Activated CD4-positive, alpha-beta T cell treated with anti-CD3 and anti-CD28 coated beads, Interleukin-2, Interleukin-4, amounts not matched to agents 100 ng/mL and 50 ng/mL, durations not matched to agents 16 hours and 8 hours (primary cell): ENCODE measurements at regions not wholly inside any gene's neighbourhood (a gene's known extent, or its start where the extent isn't known, plus 50 kb on each side); places are given as distances from the start of the nearest gene placed in this dataset.

Experiments used
- DNase-seq: peaks from one replicate; pipeline ENCODE4 v3.0.0-alpha.2; 2020; ENCODE audit warnings: low spot score

DNA sequence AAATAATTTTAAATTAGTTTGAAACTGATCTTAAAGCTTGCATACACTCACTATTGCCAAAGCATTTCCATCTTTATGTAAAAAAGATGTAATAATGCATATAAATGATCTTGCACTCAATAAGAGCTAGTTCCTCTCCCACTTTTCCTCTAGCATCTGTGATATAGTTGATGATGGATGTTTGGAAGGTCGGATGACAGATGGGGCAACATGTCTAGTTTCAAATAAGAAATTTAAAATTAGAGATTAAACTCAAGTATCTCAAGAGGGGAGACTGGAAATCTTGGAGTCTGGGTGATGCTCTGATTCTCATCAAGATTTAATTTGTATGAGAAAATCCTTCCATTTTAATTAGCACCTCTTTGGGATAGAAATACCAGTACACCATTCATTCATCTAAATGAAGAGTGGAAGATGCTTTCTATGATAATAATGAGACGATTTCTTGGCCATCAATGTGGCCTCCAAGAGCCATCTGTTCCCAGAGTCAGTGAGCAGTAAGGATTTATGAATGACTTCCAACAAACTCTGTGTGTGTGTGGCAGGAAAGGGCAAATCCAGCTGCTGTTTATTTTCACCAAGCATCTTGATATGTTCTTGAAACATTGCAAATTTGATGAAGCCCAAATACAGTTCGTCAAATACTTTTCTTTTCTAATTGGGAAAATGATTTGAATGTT lies 616.3 kb upstream of the CDH8 start:
- DNase-seq = no peak

DNA sequence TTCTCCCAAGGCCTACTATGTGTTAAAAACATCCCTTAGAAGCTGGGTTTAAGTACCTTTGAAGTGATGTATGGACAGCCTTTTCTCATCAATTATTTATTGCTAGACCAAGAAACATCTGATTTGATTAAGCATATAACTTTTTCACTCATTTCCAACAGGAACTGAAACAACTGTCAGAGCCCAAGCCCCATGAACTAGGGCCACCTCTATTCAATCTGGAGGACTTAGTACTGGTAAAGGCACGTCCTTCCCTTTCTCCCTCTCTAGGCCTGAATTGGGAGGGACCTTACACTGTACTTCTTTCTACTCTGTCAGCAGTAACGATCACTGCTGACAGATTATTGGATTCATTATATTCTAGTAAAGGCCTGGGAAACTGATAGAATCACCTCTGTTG lies 612.0 kb upstream of the CDH8 start:
- DNase-seq = no peak

DNA sequence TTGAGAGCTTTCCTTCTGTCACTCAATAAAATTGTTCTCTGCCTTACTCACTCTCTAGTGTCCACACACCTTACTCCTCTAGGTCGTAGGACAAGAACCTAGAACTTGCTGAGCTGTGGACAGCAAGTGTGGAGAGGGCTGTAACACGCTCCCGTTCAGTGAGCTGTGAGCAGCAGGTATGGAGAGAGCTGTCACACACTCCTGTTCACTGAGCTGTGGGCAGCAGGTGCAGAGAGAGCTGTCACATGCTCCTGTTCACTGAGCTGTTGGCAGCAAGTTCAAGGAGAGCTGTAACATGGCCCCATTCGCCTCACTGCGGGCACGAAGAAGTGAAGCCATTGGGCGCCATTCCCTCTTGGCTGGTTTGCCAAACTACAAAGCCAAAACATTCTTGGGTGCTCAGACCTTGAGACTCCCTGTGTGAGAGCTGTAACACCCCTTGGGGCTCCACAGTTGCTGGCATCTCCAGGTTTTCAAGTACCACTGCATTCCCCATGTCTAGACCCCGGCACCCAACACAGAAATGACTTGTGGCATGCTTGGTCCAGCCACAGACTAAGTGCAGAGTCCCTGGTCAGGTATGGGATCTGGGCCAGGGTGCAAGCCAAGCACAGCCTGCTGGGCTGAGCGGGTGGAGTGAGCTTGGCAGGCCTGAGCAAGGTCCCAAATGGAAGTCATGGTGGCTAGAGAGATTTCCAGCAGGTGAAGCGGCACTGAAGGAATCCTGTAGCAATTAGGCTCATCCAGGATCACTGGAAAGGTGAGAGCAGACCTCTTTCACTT lies 608.0 kb upstream of the CDH8 start:
- DNase-seq = no peak

DNA sequence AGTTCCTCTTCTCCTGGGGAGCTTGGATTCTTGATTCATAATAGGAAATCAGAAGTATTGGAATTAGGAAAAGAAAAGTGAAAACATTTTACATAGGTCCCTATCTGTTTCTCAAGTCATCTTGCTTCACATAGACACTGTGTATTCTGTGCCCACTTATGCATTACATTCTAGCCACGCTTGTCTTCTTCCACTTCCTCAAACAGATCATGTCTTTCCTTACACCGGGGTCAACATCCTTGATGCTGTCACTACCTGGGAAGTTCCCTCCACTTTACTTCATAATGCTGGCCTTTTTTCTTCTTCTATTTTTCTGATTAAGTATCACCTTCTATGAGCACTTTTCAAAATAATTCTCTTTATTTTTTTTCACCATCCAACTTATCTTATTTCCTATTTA lies 606.4 kb upstream of the CDH8 start:
- no peak for DNase-seq

DNA sequence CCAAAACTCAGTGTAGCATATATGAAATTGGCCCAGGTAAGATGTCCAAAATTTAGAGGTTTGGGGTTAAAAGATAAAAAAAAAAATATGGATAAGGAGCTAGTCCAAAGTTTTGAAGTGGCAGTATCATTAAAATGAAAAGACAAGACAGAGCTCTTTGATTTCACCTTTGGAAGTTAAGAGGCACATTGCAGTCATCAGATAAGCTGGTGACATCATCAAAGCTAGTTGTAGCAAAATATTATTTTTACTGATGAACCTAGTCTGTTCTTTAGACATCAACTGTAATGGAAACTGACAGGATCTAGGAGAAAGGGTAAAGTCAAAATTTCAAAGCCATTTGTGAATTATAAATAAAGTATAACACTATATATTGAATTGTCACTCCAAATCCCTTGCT lies 603.7 kb upstream of the CDH8 start:
- no peak for DNase-seq

DNA sequence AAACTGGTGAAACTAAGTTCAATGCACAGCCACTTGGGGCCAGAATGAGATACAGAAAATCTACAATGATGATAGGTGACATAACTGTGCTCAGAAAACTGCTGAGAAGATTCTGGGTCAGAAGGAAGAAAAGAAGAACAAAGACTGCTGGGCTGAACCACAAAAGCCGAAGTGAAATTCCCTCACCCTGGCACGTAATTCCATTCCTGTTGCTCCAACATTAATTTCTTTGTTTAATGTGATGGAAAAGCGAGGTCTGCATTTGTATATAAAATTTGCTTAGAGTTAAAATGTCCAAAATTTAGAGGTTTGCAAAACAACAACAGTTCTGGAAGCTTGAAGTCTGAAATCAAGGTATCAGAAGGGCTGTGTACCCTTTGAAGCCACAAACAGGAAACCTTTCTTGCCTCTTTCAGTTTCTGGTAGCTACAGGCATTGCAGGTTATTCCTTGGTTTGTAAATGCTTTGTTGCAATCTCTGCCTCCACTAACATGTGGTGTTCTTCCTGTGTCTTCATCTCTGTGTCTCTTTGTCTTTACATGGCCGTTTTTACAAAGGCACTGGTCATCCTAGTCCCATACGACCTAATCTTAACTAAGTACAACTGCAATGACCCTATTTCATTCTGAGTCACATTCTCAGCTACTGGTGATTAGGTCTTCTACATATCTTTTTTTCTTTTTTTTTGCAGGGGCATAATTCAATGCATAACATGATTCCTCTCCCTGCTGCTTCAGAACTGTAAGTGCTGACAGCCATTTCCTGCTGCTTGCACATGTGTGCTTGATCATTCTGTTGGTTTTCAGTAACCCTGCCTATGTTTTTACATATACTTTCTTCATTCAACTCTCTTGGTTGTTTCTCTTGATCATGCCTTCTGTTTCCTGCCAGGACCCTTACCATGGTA lies 603.0 kb upstream of the CDH8 start:
- DNase-seq = no peak

DNA sequence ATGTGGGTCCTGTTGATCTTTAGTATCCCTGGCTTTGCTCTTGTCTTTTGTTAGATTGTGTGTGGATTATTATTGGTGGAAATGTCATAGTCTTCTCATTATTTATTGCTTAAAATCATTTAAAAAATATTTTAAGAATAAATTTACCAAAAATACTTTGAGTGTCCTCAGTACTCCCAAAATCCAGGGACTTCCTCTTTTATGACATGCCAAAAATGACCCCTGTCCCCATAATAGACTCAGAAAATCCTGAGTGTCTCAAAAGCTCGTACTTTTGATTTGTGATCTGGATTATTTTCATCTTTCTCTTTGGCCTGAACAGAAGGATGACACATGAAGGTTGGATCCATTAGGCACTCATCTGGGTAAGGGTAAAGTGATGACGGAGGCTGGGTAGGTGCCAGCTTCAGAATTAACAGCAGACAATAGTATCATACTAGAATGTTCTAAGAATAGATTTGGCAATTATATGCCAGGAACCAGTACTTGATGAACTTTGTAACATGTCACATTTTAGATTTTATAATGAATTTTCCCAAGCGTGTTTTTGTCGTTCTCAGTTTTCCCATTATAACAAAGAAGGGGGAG lies 602.2 kb upstream of the CDH8 start:
- DNase-seq = no peak

DNA sequence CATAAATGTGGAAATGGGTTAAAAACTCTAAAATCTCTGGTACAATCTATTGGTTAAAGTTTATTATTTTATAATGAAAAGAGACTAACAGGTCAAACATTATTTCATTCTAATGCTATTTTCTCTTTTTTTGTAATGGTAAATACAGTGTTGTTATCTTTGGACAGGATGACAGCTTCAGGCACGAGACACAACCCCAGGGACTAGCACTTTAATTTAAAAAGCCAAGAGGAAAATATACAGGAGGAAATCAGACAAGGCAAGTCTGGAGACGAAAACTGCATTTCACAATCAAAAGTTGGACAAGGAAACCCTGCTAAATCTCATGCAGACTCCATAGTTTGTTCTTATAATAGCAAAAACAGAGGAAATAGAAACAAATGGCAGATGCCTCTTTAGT lies 589.1 kb upstream of the CDH8 start:
- no peak for DNase-seq

DNA sequence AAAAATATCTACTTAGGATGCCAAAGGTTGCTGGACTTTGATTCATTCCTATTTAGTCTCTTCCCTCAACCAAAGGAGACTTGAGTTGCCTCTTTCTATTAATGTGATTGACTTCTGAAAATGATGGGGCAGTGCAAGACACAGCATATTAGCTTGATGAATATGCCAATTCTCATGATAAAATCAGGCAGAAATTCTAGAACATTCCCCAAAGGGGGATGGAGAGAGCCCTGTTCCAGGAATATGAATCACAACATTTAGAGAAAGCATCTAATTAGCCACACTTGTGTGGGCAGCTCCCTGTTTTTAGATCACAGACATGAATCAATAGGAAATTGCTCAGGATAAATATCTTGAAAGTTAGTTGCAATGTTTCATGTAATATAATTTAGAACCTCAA lies 584.0 kb upstream of the CDH8 start:
- no peak for DNase-seq

DNA sequence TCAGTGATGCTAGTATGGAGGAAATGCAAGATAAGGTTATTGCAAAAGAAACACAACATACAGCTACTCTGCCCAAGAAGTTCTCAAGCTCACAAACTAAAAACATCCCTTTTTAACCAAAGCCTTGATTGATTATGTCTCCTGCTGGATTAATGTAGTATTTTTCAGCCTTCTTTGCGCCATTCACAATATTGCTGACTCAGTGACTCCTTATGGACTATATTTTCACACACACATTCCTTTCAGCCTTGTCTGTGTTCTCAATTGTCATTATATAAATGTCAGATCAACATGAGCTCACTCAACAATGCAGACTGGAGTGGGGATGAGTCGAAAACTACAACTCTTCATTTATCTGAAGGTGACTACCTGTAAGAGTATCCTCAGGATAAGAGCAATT lies 579.3 kb upstream of the CDH8 start:
- no peak for DNase-seq

DNA sequence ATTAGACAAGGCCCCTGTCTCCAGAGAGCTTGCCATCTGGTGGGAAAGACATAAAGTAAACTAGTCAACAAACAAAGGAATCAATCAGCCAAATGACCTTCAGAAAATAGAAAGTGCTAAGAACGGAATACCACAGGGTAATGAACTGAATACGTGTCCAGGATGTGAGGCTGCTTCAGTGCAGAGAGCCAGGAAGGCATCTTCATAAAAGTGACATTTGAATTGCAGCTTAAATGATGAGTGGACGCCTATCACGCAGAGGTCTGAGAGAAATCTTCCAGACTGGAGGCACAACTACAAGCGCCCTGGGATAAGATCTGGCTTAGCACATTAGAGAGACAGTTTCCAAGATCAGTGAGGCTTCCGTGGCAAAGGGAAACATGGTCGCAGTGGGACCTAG lies 574.1 kb upstream of the CDH8 start:
- no peak for DNase-seq

DNA sequence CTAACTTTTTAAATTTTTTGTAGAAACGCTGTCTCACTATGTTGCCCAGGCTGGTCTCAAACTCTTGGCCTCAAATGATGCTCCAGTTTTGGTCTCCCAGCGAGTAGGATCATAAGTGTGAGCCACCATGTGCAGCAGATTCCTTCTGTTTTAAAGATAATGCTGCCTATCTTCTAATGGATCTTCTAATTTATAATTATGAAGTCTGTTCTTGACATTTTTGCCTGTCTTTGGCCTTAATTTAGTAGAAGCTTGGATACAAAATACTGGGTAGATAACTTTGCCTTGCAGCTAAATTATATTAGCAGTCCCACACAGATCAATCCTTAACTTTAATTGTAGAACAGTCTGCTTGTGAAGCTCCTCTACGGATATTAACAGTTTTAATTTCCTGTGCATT lies 566.6 kb upstream of the CDH8 start:
- no peak for DNase-seq

DNA sequence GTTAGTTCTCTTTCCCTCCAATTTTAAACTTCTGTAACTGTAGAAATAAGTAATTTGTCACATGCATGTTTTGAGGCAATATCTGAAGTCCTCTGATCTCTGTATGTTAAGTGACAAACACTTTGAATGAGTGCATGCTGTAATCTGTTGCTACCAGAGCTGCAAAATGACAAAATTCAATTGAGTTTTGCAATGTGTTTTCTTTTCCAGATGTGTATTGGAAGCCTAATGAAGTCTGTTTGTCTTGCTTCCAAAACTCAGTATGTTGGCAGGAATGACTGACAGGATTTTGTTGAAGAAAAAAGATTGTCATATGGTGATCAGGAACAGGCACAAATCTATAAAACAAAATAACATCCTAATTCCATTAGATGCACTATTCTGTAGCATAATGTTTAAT lies 561.6 kb upstream of the CDH8 start:
- no peak for DNase-seq

DNA sequence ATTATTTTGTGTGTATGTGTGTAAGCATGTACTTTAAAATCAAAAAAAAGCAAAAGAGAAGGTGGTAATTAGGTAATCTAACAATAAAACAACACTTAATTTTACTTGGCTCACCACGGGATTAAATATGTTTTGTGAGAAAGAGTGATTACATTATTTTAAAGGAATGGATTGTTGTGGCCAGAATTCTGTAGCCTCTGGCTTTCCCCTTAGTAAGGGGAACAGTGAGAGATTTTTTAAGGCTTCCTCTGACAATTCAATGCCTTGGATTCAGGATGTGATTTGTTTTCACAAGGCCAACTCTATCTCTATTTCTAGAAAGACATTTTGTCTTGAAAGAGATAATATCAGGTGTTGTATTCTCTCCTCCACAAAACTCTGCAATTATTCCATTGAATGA lies 560.3 kb upstream of the CDH8 start:
- no peak for DNase-seq

DNA sequence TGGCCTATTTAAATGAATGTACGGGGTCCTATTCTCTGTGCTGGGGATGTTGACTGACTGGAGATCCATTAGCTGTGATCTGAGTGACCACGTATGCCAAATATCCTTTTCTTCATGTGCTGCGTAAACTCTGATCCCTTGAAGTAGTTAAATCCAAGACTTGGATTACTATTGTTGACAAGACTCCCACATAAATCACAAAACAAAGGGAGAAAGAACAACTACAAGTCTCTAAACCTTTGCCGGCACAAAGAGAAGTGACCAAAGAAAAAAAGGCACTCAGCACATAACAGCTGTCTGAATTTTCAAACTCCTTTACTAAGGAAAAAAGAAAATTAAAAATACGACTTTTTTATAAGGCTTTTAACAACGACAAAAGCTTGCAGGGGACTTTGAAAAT lies 559.9 kb upstream of the CDH8 start:
- no peak for DNase-seq

DNA sequence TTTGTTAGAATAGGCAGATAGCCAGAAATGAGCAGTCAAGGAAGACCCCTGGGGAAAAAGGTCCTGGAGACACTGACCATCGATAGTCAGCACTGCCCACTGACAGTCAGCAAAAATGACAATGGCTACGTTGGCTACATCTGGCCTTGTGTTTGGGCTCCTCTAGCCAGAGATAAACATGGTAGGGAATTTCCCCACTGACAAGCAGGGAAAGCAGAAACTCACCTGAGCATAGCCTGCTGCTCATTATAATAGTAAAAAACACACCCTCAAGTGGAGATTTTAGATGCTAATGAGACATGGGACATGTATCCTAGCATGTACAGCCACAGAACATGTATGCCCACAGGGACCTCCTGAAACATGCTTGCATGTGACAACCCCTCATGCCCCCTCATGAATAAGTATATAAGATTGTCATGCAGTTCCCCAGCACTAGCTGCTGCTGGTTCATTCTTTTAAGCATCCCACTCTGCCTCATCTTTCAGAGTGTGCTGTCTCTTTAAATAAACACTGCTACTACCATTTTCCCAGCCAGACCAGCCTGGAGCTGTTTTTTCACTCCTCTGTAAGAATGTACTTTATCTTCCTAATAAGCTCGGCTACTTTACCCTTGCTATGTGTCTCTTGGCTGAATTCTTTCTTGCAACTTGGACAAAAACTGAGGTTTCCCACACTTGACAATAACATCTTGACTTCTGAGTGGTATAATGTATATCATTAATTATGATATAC lies 550.1 kb upstream of the CDH8 start:
- no peak for DNase-seq

DNA sequence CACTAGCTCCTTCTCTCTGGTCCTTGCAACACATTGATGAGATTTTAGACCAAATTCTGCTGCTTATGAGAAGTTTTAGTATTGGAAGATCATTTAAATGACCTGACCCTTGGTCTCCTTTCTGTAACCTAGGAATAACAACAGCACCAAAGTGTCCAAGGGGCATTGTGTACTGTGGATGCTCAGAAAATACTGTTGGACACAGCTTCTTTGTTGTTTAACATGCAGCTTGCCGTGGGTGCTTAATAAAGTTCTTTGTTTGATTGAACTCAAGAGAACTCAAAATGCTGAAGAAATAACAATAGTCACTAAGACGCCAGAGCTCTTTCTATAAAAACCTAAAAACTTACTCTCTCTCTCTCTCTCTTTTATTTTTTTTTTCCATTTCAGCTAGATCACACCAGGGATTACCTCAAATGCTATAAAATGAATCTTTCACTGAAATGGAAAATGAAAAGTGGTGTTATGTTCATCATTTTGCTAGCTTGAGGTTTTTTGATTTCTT lies 548.9 kb upstream of the CDH8 start:
- no peak for DNase-seq

DNA sequence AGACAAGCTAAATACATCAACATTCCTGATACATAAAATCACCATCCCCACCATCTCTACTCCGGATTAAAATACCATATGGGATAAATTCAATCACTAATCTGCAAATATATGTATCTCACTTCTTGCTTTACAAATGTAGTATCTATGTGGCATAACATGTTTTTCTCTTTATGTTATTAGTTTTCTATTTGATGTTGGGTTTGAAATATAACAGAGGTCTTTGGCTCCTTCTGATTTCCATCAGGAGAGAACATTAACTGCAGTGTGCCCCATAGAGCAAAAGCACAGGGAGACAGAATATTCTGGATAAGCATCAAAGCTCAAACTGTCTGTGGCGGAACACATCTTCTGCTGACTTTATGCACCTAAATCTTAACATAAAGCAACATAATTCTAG lies 547.2 kb upstream of the CDH8 start:
- no peak for DNase-seq

DNA sequence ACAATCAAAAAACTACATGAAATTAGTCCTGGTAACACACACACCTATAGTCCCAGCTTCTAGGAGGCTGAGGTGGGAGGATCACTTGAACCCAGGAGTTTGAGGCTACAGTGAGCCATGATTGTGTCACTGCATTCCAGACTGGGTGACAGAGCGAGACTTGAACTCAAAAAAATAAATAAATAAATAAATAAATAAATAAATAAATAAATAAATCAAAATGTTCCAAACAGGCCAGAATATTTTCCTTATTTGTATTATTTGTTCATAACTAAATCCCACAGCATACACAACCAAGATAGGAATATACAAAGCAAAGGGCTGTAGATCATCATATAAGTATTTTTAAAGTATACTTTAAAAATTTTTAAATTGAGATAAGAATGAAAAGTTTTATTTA lies 537.2 kb upstream of the CDH8 start:
- DNase-seq = no peak

DNA sequence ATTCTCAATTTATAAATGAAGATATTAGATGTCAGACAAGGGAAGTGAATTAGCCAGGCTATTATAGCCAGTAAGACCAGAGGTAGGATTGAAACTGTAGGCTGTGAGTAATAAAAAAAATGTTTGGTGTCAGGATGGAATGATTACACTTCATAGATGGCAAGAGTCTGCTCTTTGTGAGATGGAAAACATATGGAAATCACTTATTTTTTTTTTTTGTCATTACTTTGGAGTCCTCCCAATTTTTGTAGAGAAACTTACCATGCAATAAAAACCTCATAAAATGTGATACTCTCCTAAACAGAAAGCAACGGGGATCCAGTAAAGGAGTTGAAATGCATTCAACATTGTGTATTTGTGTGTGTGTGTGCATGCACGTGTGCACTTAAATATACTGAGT lies 532.7 kb upstream of the CDH8 start:
- no peak for DNase-seq

DNA sequence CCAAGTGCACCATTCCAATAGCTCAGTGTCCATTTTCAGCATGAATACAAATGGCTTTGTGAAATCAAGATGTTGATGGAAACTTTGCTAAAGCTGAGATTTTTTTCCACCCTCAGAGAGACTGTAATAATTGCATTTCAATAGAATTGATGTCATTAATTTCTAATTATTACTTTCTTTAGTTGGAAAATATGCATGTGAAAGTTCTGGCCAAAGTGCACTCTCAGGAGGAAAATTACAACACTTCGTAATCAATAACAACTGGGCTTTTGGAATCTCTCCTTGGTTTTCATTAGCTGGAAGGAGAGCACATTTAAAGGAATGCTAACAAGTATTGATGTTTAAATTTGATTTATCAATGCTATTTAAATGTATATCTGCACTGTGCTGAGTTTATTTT lies 529.5 kb upstream of the CDH8 start:
- DNase-seq = no peak

DNA sequence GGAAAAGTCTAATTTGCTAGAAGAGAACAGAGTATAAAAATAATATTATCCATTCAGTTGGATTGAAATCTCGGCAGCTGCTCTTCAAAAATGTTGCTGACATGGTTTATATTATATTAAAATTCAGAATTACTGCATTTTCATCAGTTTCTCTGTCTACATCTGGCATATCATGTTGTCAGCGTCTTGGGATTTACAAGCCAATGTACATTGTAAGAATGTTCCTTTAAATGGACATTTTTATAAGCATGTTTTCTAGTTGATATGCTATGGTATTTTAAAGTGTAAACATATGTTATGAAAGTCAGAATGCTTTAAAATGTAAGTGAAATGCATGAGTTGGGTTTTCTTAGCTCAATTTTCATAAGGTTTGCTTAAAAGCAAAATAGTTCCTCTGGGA lies 528.1 kb upstream of the CDH8 start:
- no peak for DNase-seq
